ENCODE measurements at regions not wholly inside any gene's neighbourhood (a gene's known extent, or its start where the extent isn't known, plus 50 kb on each side); places are given as distances from the start of the nearest gene placed in this dataset.
"Not testable (repeated sequence)": the region's sequence is repeated elsewhere in the genome, so short reads cannot be mapped to it uniquely, and the experiment has no call there.

- no peak for DNase-seq
Measured at GRCh38 chr5:155626592-155626991, 613.0 kb downstream of the KIF4B start.

- no peak for DNase-seq
Measured at GRCh38 chr5:155628346-155628745, 614.8 kb downstream of the KIF4B start.

- no peak for DNase-seq
Measured at GRCh38 chr5:155629597-155629996, 616.0 kb downstream of the KIF4B start.

GRCh38 chr5:155631116-155631515 is 617.6 kb downstream of the KIF4B start:
- no peak for DNase-seq

GRCh38 chr5:155633338-155633957 is 619.9 kb downstream of the KIF4B start:
- DNase-seq = no peak

- no peak for DNase-seq
Measured at GRCh38 chr5:155649666-155650065, 636.1 kb downstream of the KIF4B start.

- no peak for DNase-seq
Measured at GRCh38 chr5:155655569-155655968, 642.0 kb downstream of the KIF4B start.

GRCh38 chr5:155661859-155662258 is 648.3 kb downstream of the KIF4B start:
- DNase-seq = no peak

GRCh38 chr5:155665361-155665760 is 651.8 kb downstream of the KIF4B start:
- no peak for DNase-seq

GRCh38 chr5:155672001-155672400 is 655.0 kb upstream of the SGCD start:
- not testable (repeated sequence) for DNase-seq

GRCh38 chr5:155676967-155677366 is 650.0 kb upstream of the SGCD start:
- no peak for DNase-seq

- DNase-seq = no peak
Measured at GRCh38 chr5:155678371-155678770, 648.6 kb upstream of the SGCD start.

GRCh38 chr5:155679530-155679929 is 647.4 kb upstream of the SGCD start:
- no peak for DNase-seq

- DNase-seq = no peak
Measured at GRCh38 chr5:155684417-155684816, 642.5 kb upstream of the SGCD start.

GRCh38 chr5:155686131-155686530 is 640.8 kb upstream of the SGCD start:
- DNase-seq = no peak

- no peak for DNase-seq
Measured at GRCh38 chr5:155689406-155689805, 637.6 kb upstream of the SGCD start.

GRCh38 chr5:155696362-155696761 is 630.6 kb upstream of the SGCD start:
- DNase-seq = no peak

GRCh38 chr5:155697236-155697635 is 629.7 kb upstream of the SGCD start:
- no peak for DNase-seq

- DNase-seq = no peak
Measured at GRCh38 chr5:155699385-155699784, 627.6 kb upstream of the SGCD start.

- no peak for DNase-seq
Measured at GRCh38 chr5:155700333-155700732, 626.6 kb upstream of the SGCD start.

GRCh38 chr5:155711882-155712281 is 615.1 kb upstream of the SGCD start:
- peak; percentile 3 for DNase-seq

GRCh38 chr5:155714435-155714834 is 612.5 kb upstream of the SGCD start:
- not testable (repeated sequence) for DNase-seq

GRCh38 chr5:155726267-155726666 is 600.7 kb upstream of the SGCD start:
- DNase-seq = no peak

- DNase-seq = no peak
Measured at GRCh38 chr5:155727512-155728145, 599.3 kb upstream of the SGCD start.
